ENCODE measurements at regions not wholly inside any gene's neighbourhood (a gene's known extent, or its start where the extent isn't known, plus 50 kb on each side); places are given as distances from the start of the nearest gene placed in this dataset.

DNA sequence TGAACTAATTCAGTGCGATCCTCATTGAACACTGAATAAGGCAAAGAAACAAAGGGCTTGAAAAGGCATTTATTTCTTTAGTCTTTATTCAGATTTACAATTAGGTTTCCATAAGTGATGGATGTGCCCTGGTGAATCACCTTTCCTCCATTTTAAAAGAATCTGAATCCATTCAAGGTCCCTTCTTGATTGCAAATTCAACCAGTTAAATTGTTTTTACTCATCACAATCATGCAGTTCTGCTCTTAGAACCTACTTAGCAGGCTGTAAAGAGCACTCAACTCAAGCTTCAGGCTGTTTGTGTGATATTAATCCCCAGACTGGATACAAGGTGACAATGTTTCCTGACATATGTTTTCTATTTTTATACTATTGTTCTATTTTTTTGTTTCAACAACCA is 321.0 kb downstream of the TBC1D4 start:
- Histone ChIP-seq H3K27me3 (no peaks in the 10 kb centered on the region), H3K4me3 (no peak overlapping the region), H3K36me3 (no peaks in the 10 kb centered on the region), H3K9me3 (replicated peaks) (no peaks in the 10 kb centered on the region), H3K27ac (no peak overlapping the region), H3K4me1 (no peaks in the 10 kb centered on the region)
- no peak for DNase-seq

- no peak overlapping the region for H3K4me3 ChIP-seq
- no peaks in the 10 kb centered on the region for H3K36me3 ChIP-seq
- no peaks in the 10 kb centered on the region for H3K9me3 ChIP-seq (replicated peaks)
- no peak overlapping the region for H3K27ac ChIP-seq
- DNase-seq, result no peak
- H3K27me3 ChIP-seq, result no peaks in the 10 kb centered on the region
- H3K4me1 ChIP-seq, result no peaks in the 10 kb centered on the region
Observed at GRCh38 chr13:75154331-75154730, 327.6 kb downstream of the TBC1D4 start.

DNA sequence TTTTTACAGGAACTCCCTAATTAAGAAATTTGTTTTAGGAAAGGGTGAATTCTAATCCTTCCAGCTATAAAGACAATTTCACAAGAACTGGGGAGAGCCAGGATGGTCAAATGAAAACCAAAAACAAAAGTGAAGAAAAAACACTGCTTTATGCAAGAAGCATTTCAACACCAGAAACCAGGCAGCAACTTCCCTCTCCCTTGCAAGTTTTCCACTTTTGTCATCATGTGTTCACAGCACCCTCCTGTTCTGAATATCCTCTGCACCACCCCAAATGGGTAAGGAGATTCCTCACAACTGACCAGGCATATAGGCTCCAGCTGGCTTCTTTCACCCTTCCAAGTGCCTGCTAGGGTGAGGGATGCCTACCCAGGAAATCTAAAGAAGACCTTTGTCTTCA is 328.1 kb downstream of the TBC1D4 start:
- no peak for DNase-seq
- Histone ChIP-seq H3K4me3 (no peak overlapping the region), H3K4me1 (no peaks in the 10 kb centered on the region), H3K9me3 (replicated peaks) (no peaks in the 10 kb centered on the region), H3K36me3 (no peaks in the 10 kb centered on the region), H3K27me3 (no peaks in the 10 kb centered on the region), H3K27ac (no peak overlapping the region)

- no peak for DNase-seq
- no peaks in the 10 kb centered on the region for H3K4me1 ChIP-seq
- H3K9me3 ChIP-seq (replicated peaks), result no peaks in the 10 kb centered on the region
- H3K27me3 ChIP-seq, result no peaks in the 10 kb centered on the region
- no peak overlapping the region for H3K4me3 ChIP-seq
- H3K27ac ChIP-seq, result no peak overlapping the region
- H3K36me3 ChIP-seq, result no peaks in the 10 kb centered on the region
Observed at GRCh38 chr13:75153386-75153785, 328.6 kb downstream of the TBC1D4 start.

- DNase-seq, result no peak
Observed at GRCh38 chr13:75151081-75151643, 330.8 kb downstream of the TBC1D4 start.

DNA sequence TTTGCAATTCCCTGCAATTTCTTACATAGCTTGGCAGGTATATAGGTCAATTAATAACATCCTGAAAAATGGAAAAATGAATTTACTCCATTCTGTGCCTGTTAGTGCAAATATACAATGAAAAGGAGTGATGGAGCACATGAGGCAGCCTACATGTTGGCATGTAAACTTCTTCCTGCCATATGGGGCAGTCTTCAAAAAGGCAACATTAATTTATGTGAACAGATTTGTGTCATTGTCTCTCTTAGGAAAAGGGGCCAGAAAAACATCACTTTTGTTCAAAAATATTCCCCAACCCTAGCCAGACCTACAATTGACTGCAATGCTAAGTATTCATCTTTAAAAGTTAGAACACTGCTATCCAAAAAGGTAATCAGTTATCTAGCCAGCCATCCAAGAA is 332.2 kb downstream of the TBC1D4 start:
- DNase-seq, result no peak
- Histone ChIP-seq H3K9me3 (replicated peaks) (no peaks in the 10 kb centered on the region), H3K36me3 (no peaks in the 10 kb centered on the region), H3K4me3 (no peak overlapping the region), H3K4me1 (no peaks in the 10 kb centered on the region), H3K27ac (no peak overlapping the region), H3K27me3 (no peaks in the 10 kb centered on the region)

More at GRCh38 chr13:75151081-75151643, 330.8 kb downstream of the TBC1D4 start:
- Histone ChIP-seq H3K4me3 (no peak overlapping the region), H3K27ac (no peak overlapping the region), H3K4me1 (no peaks in the 10 kb centered on the region), H3K36me3 (no peaks in the 10 kb centered on the region), H3K27me3 (no peaks in the 10 kb centered on the region), H3K9me3 (replicated peaks) (no peaks in the 10 kb centered on the region)

GRCh38 chr13:75147946-75148345 is 334.0 kb downstream of the TBC1D4 start:
- no peaks in the 10 kb centered on the region for H3K9me3 ChIP-seq (replicated peaks)
- H3K36me3 ChIP-seq, result no peaks in the 10 kb centered on the region
- no peaks in the 10 kb centered on the region for H3K4me1 ChIP-seq
- no peak overlapping the region for H3K4me3 ChIP-seq
- no peak for DNase-seq
- H3K27ac ChIP-seq, result no peak overlapping the region
- no peaks in the 10 kb centered on the region for H3K27me3 ChIP-seq

DNA sequence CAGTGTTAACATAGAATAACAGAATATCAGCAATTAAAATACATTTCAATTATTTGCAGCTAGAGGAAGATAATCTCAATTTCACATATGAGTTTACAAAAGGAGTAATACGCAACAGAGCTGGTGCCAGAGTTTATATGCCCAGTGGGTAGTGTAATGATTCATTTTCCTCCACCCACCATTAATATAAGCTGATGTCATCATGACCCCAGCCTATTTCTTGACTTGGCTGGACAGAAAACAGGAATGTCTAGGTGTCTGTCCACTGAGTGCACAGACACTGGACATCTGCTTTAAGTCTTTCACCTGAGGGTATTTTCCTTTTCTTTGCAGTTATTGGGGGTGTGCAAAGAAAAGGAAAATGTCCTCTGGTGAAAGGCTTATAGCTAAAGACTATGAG is 335.5 kb downstream of the TBC1D4 start:
- Histone ChIP-seq H3K36me3 (no peaks in the 10 kb centered on the region), H3K27ac (no peak overlapping the region), H3K9me3 (replicated peaks) (no peaks in the 10 kb centered on the region), H3K27me3 (no peaks in the 10 kb centered on the region), H3K4me3 (no peak overlapping the region), H3K4me1 (no peaks in the 10 kb centered on the region)
- DNase-seq, result no peak

DNA sequence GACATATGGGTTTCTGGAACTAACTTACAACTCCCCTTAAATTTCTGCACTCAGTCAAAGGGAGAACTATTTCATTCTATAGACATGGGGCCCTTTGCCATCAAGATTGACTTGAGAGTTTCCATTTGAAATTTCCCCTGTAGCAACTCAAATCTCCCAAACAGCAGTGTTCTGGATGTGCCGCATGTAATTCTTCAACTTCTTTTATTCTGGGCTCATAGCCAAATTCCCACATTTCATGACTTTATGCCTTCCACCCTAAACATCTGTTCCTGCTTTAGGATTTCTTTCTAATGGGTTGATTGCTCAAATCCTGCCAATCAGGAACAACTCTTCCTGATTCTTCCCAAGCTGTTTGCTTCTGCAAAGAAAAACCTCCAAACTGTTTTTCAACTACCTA is 336.0 kb downstream of the TBC1D4 start:
- Histone ChIP-seq H3K27me3 (no peaks in the 10 kb centered on the region), H3K4me3 (no peak overlapping the region), H3K27ac (no peak overlapping the region), H3K4me1 (no peaks in the 10 kb centered on the region), H3K36me3 (no peaks in the 10 kb centered on the region), H3K9me3 (replicated peaks) (no peaks in the 10 kb centered on the region)
- no peak for DNase-seq

DNA sequence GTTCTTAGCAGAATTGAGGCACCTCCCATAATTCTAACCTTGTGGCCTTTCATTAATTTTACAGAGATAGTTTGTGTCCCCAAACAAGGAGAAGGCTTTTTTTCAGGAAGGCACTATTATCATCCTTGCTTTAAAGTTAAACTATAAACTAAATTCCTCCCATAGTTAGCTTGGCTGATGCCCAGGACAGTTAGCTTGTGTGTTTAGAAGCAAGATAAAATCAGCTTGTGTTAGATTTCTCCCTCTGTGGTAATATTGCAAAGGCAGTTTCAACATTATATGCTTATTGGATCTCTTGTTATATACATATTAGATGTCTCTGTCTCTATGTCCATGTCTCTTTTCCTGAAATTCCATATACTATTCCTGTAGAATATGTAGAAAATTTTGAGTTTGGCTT is 342.7 kb downstream of the TBC1D4 start:
- H3K9me3 ChIP-seq (replicated peaks), result peaks cover 17% of the 10 kb centered on the region

DNA sequence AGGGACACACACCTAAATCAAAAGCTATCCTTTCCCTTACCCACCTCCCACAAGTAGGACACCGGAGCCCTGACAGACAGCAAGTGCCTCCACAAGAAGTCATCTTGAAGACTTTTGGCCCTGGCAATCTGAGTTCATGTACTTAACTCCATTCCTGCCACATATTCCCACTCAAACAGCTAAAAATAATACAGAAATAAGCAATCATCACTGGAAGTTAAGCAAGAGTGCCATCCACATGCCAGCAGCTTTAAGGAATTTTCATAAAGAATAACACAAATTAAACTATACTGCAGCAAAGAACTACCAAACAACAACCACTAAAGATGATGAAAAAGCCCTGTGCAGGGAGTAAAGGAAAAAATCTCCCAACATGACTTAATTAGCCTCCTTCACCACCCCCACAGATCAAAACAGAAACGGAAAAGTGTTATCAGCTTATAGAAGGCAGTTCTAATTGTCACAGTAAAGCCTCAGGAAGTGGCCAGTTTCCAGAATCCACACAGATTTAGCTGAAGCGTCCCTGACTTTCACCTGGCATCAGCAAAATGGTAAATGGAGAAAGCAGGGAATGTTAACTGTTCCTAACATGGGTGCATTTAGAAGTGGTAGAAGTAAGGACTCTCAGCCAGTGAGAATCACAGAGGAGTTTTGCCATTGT is 343.9 kb downstream of the TBC1D4 start:
- H3K27ac ChIP-seq, result no peak overlapping the region
- H3K27me3 ChIP-seq, result no peaks in the 10 kb centered on the region
- H3K36me3 ChIP-seq, result no peaks in the 10 kb centered on the region
- H3K4me3 ChIP-seq, result no peak overlapping the region
- peaks cover 17% of the 10 kb centered on the region for H3K9me3 ChIP-seq (replicated peaks)
- DNase-seq, result no peak
- peaks cover 19% of the 10 kb centered on the region for H3K4me1 ChIP-seq

More for the DNA sequence above, 342.7 kb downstream of the TBC1D4 start:
- H3K4me3 ChIP-seq, result no peak overlapping the region
- H3K27me3 ChIP-seq, result no peaks in the 10 kb centered on the region
- peaks cover 19% of the 10 kb centered on the region for H3K4me1 ChIP-seq
- no peaks in the 10 kb centered on the region for H3K36me3 ChIP-seq
- no peak overlapping the region for H3K27ac ChIP-seq
- DNase-seq, result no peak

DNA sequence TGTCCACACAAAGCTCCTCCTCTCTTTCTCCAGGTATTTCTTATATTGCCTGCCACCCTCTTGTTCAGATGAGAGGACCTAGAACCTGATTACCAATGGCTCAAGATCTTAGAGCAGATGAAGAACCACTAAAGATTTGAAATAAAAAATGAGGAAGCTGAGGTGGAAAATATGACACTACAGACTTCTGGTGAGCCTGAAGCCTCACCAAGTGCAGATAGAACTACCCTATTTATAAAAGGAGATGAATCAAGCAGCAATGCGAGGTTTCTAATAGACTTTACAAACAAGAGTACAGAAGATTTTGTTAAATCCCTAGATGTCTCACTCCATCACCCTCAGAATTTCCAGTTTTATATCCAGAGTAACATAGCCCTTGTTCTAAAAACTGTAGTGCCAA is 345.8 kb downstream of the TBC1D4 start:
- Histone ChIP-seq H3K4me3 (no peak overlapping the region), H3K9me3 (replicated peaks) (peaks cover 17% of the 10 kb centered on the region), H3K4me1 (peaks cover 19% of the 10 kb centered on the region), H3K27me3 (no peaks in the 10 kb centered on the region), H3K36me3 (no peaks in the 10 kb centered on the region), H3K27ac (peak overlapping the region; percentile 95)
- no peak for DNase-seq

GRCh38 chr13:75135325-75135825 is 346.6 kb downstream of the TBC1D4 start:
- H3K4me3 ChIP-seq, result peak overlapping the region; percentile 23; the same call in 1 of the 2 replicates
- no peaks in the 10 kb centered on the region for H3K36me3 ChIP-seq
- peaks cover 16% of the 10 kb centered on the region for H3K4me1 ChIP-seq
- no peaks in the 10 kb centered on the region for H3K27me3 ChIP-seq
- peak overlapping the region; percentile 95 for H3K27ac ChIP-seq
- peaks cover 17% of the 10 kb centered on the region for H3K9me3 ChIP-seq (replicated peaks)
- peak; percentile 62 to 68 for DNase-seq

DNA sequence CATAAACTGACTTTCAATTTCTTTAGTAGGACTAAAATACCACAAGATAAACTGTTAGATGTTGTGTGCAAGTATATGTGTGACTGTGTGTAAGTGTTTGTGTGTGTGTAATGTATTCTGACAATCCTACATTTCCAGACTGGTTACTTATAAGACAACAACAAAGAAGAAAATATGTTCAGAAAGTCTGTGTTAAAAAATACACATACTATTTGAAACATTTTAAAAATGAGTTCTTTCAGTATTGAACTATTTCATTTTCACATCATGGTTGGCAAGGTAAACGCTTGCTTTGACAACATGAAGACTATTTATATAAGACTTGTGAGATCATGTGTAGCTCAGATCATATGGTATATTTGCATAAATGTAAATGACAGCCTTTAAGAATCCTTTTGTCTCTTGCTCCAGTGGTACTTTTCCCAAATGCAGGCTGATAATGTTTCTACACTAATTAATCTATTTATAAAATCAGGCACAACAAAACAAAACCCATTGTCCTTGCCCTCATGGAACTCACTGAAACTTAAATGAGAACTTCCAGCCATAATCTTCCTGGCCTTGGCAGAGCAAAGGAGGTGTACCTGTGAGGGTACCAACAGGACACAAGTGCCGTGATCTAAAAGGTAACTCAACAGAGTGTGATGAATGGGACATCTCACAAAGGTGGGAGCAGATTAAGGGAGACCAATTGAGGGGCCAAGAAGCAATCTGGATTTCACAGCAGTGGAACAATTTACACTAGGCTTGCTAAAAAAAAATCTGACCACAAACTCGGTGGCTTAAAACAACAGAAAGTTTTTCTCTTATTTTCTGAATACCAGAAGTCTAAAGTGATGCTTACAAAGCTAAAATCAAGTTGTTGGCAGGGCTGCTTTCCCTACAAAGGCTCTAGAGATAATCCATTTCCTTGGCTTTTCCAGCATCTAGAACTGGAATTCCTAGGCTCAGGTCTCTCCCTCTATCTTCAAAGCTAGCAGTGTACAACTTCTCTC is 349.0 kb downstream of the TBC1D4 start:
- H3K9me3 ChIP-seq (replicated peaks), result peaks cover 9% of the 10 kb centered on the region
- no peak for DNase-seq
- H3K27ac ChIP-seq, result no peak overlapping the region
- no peaks in the 10 kb centered on the region for H3K27me3 ChIP-seq
- no peak overlapping the region for H3K4me3 ChIP-seq
- H3K4me1 ChIP-seq, result peaks cover 14% of the 10 kb centered on the region
- no peaks in the 10 kb centered on the region for H3K36me3 ChIP-seq

DNA sequence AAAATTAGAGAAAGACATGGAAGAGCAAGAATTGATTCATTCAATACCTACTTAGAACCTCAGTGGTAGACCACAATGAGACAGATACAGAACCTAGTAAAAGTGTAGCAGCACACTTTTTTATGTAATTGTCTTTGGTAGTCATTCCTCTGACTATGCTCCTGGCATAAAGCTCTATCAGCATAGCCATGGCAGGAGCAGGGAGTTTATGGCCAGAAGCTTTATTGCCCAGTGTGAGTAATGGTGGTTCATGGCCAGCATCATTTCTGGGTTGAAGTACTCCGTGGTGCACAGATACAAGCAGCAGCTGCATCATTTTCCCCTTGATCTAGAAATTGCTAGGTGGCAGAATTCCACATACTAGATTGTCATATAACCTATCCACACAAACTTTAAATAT is 352.6 kb downstream of the TBC1D4 start:
- Histone ChIP-seq H3K27me3 (no peaks in the 10 kb centered on the region), H3K4me3 (no peak overlapping the region), H3K9me3 (replicated peaks) (no peaks in the 10 kb centered on the region; the same call in 1 of the 2 replicates), H3K36me3 (no peaks in the 10 kb centered on the region), H3K4me1 (no peaks in the 10 kb centered on the region; the same call in 1 of the 2 replicates), H3K27ac (no peak overlapping the region)
- DNase-seq, result no peak

All from SJCRH30 (cell line).